HG02981 (cell line): ENCODE measurements at regions not wholly inside any gene's neighbourhood (a gene's known extent, or its start where the extent isn't known, plus 50 kb on each side); places are given as distances from the start of the nearest gene placed in this dataset.
"Not testable (repeated sequence)": the region's sequence is repeated elsewhere in the genome, so short reads cannot be mapped to it uniquely, and the experiment has no call there.

Experiments used
- ATAC-seq: cut with Tn5 transposase; IDR thresholded peaks from one replicate; pipeline ENCODE4 v1.9.1; 2021; ENCODE audit warnings: mild to moderate bottlenecking, moderate library complexity; ENCODE audit not compliant: unreplicated experiment

- ATAC-seq: no peak
Measured at GRCh38 chr13:107931056-107931455, 284.3 kb downstream of the LIG4 start.

GRCh38 chr13:107928762-107929161 lies 286.6 kb downstream of the LIG4 start:
- ATAC-seq: no peak

GRCh38 chr13:107927557-107927956 lies 287.8 kb downstream of the LIG4 start:
- ATAC-seq: no peak

GRCh38 chr13:107926515-107926914 lies 288.8 kb downstream of the LIG4 start:
- ATAC-seq: not testable (repeated sequence)

- not testable (repeated sequence) for ATAC-seq
Measured at GRCh38 chr13:107916902-107917301, 298.4 kb downstream of the LIG4 start.

GRCh38 chr13:107912745-107913144 lies 302.6 kb downstream of the LIG4 start:
- ATAC-seq: no peak

- ATAC-seq: no peak
Measured at GRCh38 chr13:107907065-107907805, 308.1 kb downstream of the LIG4 start.

- no peak for ATAC-seq
Measured at GRCh38 chr13:107906131-107906530, 309.2 kb downstream of the LIG4 start.

GRCh38 chr13:107901996-107902562 lies 313.3 kb downstream of the LIG4 start:
- ATAC-seq: no peak

GRCh38 chr13:107901230-107901629 lies 314.1 kb downstream of the LIG4 start:
- ATAC-seq: no peak

GRCh38 chr13:107900775-107901174 lies 314.6 kb downstream of the LIG4 start:
- no peak for ATAC-seq

- no peak for ATAC-seq
Measured at GRCh38 chr13:107886118-107886517, 329.2 kb downstream of the LIG4 start.

- no peak for ATAC-seq
Measured at GRCh38 chr13:107884564-107884963, 330.8 kb downstream of the LIG4 start.

- no peak for ATAC-seq
Measured at GRCh38 chr13:107883561-107884175, 331.7 kb downstream of the LIG4 start.

GRCh38 chr13:107882708-107883560 lies 332.4 kb downstream of the LIG4 start:
- no peak for ATAC-seq

GRCh38 chr13:107881362-107881761 lies 334.0 kb downstream of the LIG4 start:
- no peak for ATAC-seq

GRCh38 chr13:107874456-107874855 lies 340.9 kb downstream of the LIG4 start:
- ATAC-seq: no peak

GRCh38 chr13:107873926-107874325 lies 341.4 kb downstream of the LIG4 start:
- ATAC-seq: no peak

- ATAC-seq: no peak
Measured at GRCh38 chr13:107870400-107870799, 344.9 kb downstream of the LIG4 start.

GRCh38 chr13:107867701-107868661 lies 347.4 kb downstream of the LIG4 start:
- ATAC-seq: no peak
